HG03571 (cell line): ENCODE measurements at regions not wholly inside any gene's neighbourhood (a gene's known extent, or its start where the extent isn't known, plus 50 kb on each side); places are given as distances from the start of the nearest gene placed in this dataset.
"Not testable (repeated sequence)": the region's sequence is repeated elsewhere in the genome, so short reads cannot be mapped to it uniquely, and the experiment has no call there.

Source experiments
- ATAC-seq: cut with Tn5 transposase; IDR thresholded peaks from one replicate; pipeline ENCODE4 v1.9.1; 2021; ENCODE audit not compliant: unreplicated experiment

- no peak for ATAC-seq
Observed at GRCh38 chr15:98315971-98316370, 332.4 kb upstream of the IGF1R start.

- ATAC-seq, result no peak
Observed at GRCh38 chr15:98321896-98322295, 326.4 kb upstream of the IGF1R start.

- no peak for ATAC-seq
Observed at GRCh38 chr15:98322581-98322980, 325.8 kb upstream of the IGF1R start.

DNA sequence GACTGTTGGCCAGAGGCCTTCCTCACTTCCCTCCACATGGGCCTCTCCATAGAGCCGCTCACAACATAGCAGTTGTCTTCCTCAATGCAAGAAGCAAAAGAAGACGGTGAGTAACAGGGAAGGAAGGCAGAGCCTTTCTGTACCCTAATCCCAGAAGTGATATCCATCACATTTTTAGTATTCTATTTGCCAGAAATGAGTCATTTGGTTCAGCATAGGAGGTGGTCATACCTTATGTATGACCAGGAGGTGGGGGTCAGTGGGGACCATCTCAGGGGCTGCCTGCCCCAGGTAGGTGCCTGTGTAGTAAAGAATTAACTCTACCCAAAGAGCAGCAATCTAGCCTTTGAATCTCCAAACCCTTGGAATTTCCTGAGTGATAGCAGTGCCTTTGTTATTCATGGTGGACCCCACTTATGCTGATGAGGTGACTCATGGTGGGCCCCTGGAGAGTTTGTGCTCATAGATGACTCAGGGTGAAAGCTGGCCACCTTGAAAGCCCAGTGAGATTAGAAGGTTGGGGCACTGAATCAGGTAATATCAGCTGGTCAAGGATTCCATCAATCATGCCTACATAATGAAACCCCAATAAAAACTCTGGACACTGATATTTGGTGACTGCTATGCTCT is 323.9 kb upstream of the IGF1R start:
- ATAC-seq, result no peak

GRCh38 chr15:98326804-98327203 is 321.5 kb upstream of the IGF1R start:
- ATAC-seq, result no peak

DNA sequence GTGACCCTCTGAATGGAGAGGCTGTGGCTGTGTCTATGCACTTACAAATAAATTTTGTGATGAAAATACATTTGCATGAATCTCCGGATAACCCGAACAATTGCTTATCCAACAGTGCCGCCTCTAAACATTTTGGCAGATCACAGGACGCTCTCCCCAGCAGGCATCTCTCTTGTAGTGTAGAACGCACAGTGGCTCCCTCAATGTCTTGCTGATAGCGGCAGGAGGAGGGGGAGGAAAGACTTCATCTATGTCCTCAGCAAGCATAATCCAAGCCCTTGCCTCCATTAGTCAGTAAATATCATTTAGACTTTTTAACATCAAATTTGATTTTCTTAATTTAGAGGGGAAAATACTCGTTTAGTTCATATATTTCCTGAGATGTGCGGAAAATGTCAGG is 318.1 kb upstream of the IGF1R start:
- ATAC-seq, result no peak

- ATAC-seq, result no peak
Observed at GRCh38 chr15:98330692-98331435, 317.5 kb upstream of the IGF1R start.

GRCh38 chr15:98331676-98332075 is 316.7 kb upstream of the IGF1R start:
- no peak for ATAC-seq

DNA sequence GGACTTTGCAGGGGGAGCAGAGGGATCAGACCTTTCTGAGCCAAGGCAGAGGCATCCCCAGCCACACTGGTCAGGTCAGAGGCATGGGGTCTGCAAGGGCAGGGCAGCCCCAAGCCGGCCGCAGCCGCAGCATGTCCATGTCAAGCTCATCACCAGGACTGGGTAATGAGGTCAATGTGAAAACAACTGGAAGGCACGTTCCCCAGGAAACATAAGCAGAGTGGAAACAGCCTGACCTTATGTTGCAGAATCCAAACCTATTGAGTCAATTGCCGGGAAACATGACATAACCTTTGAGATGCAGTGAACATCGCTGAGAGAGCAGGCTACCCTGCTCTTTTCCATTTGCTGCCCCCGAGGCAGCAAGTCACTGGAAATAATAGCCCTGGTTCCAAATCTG is 315.1 kb upstream of the IGF1R start:
- ATAC-seq, result no peak

DNA sequence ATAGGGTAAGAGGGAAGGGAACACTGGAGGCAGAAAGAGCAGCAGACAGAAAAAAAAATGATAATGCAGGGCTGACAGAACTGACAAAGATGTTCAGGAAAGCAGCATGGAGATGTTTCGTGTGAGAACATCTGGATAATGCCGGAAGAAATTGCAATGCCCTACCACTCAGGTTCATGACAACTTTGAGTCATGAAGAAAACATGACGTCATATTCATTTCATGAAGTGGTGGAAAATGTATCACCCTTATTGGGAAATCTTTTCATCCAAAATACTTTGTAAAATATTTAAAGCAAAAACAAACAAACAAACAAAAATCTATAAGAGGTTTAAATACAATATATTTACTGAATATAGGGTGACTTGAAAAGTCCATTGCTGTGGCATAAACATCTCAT is 305.4 kb upstream of the IGF1R start:
- ATAC-seq, result no peak

DNA sequence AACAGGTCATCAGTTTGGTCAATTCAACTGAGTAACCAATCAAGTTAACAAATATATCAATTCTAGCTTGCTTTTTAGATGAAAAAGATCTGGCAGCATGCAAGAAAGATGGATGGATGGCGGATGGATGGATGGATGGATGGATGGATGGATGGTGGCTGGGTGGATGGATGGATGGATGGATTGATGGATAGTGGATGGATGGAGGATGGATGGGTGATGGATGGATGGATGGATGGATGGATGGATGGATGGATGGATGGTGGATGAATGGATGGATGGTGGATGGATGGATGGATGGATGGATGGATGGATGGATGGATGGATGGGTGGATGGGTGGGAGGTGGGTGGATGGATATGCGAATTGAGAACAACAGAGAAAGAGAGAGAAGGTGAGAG is 303.7 kb upstream of the IGF1R start:
- no peak for ATAC-seq

DNA sequence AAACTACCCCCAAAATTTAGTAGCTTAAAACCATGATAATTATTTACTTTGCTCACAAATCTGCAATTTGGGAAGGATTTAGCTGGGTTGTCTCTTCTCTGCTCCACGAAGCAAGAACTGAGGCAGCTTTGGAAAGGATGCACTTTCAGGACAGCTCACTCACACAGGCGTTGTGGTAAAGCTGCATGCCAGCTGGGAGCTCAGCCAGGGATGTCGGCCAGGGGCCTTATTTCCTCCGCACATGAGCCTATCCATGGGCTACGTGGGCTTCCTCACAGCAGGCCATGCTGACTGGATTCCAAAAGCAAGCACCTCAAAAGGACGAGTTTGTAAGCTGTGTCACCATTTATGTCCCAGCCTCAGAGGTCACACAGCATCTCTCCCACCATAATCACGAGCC is 301.3 kb upstream of the IGF1R start:
- no peak for ATAC-seq

DNA sequence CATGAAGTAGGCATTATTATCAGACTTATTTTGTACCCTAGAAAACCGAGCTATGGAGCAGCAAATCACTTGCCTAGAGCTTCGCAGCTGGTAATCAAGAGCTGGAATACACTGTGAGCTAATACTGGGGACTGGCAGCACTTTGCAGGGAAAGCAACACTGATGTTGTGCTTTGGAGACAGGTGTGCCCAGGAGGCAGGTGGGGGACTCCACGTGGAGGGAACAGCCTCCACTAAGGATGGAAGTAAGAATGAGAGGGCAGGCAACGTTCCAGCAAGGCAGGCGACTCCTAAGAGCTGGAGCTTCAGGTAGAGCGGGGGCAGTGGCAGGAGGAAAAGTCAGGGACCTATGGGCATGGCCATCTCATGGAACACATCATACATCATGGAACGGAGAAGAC is 300.5 kb upstream of the IGF1R start:
- ATAC-seq, result no peak

DNA sequence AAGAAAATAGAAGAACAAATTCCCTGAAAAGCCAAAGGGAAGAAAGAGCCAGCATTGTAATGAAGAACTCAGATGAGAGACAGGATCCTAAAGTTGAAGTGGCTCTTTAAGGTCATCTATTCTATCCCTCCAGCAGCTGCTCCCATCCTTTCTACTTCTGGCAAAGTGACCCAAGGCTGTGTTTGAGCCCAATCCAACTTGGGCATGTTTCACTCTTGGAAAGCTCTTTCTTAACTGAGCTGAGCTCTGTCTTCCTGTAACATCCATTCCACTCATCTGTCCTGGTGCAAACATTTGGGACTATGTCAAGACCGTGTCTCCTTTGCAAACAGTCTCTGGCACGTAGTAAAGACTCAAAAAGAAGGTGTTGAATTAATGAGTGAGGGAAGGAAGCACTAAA is 298.1 kb upstream of the IGF1R start:
- no peak for ATAC-seq

DNA sequence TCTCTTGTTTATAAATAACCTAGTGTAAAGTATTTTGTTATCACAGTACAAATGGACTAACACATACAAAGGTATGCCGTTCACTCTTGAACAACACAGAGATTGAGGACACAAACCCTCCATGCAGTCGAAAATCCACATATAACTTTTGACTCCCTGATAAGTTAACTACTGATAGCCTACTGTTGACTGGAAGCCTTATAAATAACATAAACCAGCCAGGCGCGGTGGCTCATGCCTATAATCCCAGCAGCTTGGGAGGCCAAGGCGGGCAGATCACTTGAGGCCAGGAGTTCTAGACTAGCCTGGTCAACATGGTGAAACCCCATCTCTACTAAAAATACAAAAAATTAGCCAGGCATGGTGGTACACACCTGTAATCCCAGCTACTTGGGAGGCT is 290.1 kb upstream of the IGF1R start:
- not testable (repeated sequence) for ATAC-seq

DNA sequence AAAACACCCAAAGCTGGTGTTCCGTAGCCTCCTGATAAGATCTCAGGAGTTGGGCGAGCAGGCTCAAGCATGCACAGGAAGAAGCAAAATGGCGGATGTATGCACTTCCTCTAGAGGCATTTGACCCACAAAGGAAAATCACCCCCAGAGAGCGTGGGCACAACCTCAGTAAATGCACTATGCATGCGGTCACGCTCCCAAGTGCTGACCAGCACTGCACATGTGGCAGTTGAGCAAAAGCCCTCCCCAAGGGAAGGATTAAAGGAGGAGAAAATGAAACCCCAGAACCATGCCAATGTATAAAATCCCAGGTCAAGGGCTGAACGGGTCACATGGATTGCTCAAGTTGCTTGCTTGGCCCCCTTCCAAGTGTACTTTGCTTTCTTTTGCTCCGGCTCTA is 289.4 kb upstream of the IGF1R start:
- ATAC-seq, result no peak

DNA sequence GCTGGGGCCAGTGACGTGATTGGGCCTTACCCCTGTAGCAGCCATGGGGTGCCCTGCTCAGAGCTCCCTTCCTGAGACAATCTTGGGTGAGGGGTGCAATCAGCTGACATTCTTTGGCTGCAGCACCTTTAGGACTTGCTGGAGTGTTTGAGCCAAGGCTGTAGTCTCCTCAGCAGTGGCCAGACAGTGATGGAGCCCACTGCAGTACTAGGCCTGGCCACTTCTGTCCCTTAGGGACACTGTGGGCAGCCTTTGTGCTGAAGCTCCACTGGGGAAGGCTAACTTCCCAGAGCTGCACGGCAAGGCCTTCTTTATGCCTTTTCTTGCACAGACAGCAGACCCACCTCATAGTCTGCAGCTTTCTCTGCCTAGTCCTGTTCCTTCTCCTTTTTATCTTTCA is 284.9 kb upstream of the IGF1R start:
- ATAC-seq, result no peak

DNA sequence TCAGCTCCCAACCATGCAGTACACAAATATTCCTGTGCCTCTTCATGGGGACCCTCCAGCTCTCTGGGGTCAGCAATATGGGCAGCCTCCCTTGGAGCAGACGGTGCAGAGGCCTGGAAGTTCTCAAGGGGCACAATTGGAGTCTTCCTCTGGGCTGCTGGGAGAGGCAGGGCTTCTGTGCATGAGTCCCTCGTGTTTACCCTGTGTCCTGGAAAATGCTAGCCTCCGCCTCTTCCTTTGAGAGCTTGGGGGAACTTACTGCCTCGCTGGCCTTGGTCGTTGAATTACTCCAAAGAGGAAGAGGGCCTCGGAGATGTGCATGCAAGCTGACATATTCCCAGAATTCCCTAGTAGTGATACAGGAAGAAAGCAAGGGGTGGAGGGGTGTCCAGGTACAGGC is 284.4 kb upstream of the IGF1R start:
- no peak for ATAC-seq

GRCh38 chr15:98369081-98369716 is 279.1 kb upstream of the IGF1R start:
- no peak for ATAC-seq

DNA sequence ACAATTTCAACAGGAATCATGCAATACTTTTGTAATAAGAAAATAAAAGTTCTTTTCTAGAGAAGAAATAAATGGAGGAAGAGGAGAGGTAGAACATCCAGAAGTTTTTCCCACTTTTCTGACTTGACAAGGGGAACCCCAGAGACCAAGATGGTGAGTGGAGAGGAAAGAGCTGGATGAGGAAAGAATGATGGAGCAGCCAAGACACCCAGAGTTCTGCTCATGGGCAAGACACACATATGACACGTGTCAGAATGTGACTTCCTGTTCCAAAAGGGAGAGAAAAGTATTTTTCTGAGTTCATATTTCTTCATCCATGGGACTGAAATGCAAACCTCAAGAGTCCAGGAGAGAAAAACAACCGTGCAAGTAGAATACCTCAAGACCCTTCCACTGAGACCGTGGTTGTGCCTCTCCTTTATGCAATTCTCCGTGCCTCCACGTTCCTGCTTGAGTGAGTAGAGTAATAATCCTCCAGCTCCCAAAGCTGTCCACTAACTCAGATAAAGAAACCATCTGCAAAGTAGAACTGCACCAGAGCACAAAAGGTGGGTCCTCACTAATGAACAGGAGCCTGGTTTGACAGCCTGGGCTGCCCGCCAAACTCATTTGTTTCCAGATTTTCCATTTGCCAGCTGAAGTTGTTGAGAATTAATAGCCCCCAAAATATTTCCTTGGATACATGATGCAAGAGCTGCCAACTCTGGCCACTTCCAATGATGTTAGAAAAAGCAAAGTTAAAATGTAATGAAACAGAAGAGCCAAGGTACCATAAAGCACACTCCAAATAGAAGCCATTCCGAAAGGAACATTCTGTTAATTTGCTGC is 272.6 kb upstream of the IGF1R start:
- ATAC-seq, result no peak

DNA sequence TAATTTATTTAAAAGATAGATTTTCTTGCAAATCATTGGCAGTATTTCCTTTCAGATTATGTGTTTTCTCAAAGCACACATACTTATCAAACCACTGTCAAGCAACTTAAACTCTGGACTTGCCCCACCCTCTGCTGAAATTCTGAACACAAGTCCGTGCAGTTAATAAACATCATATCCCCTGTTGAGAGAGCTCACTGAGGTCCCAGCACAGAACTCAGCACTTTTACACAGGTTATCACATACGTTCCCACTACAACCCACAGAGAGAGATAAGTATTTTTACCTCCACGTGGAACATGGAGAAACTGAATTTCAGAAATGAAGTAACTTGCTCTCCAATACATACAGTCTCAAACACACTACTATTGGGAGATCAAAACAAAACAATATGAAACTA is 267.6 kb upstream of the IGF1R start:
- ATAC-seq, result no peak

- ATAC-seq, result no peak
Observed at GRCh38 chr15:98381446-98381845, 266.9 kb upstream of the IGF1R start.
